ENCODE measurements at regions not wholly inside any gene's neighbourhood (a gene's known extent, or its start where the extent isn't known, plus 50 kb on each side); places are given as distances from the start of the nearest gene placed in this dataset.

- DNase-seq = peak; percentile 23
Measured at GRCh38 chr6:8707956-8708772, 272.8 kb upstream of the SLC35B3 start.

DNA sequence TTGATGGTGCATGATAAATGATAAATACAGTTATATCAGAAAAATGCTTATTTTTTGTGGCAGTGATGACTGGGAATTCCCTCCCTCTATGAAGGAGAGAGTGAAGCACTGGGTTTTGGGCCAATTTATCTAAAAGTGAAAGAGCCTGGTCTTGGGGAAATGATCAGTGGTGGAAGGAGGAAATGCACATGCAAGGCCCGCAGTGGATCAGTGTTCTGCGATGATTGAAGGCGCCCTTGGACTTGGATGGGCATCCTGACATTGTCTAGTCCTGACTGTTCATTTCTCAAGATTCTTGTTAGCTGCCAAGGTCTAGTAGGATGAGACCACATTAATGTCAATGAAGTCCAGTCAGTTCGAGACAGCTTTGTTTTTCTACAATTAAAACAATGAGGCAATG lies 272.0 kb upstream of the SLC35B3 start:
- DNase-seq = no peak

- no peak for DNase-seq
Measured at GRCh38 chr6:8705435-8706020, 270.2 kb upstream of the SLC35B3 start.

DNA sequence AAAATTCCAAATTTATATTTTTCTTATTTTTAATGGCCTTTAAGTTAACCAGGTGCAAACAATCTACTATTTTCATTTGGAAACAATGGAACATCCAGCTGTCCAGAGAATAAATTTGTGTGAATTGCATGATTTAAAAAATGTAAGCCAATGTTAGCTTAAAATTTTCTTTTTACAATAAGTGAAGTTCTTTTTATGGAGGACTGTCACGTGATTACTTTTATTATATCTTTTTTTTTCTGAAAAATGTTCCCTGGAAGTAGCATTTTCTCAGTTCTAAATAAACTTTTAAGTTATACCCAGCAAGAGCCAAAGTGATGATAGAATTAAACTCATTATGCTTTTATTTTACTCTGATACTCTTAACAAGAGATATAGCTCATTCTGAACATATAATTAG lies 267.7 kb upstream of the SLC35B3 start:
- DNase-seq = no peak

- DNase-seq = no peak
Measured at GRCh38 chr6:8688821-8689220, 253.5 kb upstream of the SLC35B3 start.

DNA sequence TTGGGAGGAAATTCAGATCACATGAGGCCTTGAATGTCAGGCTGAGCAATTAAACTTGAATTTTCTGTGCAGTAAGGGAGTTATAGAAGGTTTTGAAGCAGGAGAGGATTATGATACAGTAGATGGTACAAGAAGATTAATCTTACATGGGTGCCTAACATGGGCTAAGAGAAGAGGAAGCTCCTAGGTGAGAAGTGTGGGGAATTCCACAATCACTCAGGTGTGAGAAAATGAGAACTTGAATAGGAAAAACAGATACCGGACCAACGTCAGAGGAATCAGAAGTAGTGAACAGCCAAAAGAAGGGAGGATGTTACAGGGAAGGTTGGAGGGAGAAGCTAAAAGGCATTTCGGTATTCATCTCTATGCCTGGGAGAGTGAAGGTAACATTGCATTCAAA lies 250.7 kb upstream of the SLC35B3 start:
- no peak for DNase-seq

GRCh38 chr6:8683204-8683603 lies 247.9 kb upstream of the SLC35B3 start:
- DNase-seq = no peak

DNA sequence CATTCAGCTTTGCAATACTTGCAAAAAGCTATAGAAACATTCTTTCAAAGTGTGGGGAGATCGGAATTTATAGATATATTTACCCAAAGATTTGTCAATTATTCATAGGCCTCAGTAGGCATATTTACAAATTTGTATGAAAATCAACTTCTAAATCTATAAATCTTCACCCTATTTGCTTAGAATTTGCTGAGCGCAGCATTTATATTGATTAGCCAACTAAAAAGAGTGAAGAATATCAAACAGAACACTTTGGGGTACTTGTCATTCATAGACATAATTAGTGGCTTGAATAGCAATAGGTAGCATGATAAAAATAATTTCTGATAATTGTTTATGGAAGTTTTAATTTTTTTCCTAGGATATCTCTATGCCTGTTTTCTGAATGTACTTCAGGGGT lies 244.5 kb upstream of the SLC35B3 start:
- no peak for DNase-seq

GRCh38 chr6:8678466-8678865 lies 243.1 kb upstream of the SLC35B3 start:
- no peak for DNase-seq

- DNase-seq = no peak
Measured at GRCh38 chr6:8674126-8674525, 238.8 kb upstream of the SLC35B3 start.

DNA sequence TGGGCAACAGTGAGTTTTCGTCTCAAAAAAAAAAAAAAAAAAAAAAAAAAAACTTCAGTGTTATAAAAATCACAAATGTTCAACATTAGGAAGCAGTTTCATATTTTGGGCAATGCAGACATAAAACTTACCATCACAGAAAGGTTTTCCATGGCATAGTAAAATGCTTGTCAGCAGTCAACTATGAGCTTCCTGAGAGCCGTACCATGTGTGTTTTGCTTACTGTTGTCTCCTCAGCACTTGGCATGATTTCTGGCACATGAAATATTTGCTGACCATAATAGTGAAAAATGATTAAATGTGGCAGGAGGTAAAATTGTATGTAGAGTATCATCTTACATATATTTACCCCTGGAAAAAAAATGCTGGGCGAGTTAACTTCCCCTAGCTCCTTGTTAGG lies 237.5 kb upstream of the SLC35B3 start:
- DNase-seq = no peak

DNA sequence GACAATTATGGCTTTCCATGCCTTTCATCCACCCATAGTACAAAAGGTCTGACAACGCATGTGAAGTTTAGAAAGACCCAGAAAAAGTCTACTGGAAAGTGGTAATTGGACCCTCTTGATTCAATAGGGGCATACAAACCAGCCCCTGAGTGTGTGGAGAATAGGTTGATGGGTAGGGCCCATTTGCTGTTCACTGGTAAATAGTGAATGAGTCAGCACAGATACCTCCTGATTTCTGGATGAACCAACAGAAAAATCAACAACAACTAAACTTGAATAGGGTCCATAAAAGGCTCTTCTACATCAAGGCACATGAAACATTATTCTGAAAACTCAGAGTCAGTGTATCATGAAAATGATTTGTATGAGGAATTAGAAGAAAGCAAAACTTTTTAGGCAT lies 235.4 kb upstream of the SLC35B3 start:
- DNase-seq = no peak

- DNase-seq = no peak
Measured at GRCh38 chr6:8664700-8665099, 229.4 kb upstream of the SLC35B3 start.

DNA sequence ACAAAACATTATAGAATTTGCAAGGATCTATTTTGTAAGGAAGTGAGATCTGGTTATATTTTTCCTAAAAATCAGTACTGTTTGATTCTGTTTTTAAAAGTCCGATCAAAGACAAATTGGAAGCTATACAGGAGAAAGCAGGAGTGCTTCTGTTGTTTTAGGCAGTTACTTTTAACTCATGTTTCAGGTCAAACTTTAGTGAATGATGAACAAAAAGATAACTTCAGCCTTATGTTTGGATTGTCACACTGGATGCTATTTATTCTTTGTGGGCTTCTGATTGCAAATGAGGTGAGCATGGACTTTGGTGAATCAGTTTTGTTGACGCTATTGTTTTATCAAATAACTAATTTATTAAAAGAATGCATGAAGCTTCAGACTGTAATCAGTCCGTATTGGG lies 228.7 kb upstream of the SLC35B3 start:
- no peak for DNase-seq

DNA sequence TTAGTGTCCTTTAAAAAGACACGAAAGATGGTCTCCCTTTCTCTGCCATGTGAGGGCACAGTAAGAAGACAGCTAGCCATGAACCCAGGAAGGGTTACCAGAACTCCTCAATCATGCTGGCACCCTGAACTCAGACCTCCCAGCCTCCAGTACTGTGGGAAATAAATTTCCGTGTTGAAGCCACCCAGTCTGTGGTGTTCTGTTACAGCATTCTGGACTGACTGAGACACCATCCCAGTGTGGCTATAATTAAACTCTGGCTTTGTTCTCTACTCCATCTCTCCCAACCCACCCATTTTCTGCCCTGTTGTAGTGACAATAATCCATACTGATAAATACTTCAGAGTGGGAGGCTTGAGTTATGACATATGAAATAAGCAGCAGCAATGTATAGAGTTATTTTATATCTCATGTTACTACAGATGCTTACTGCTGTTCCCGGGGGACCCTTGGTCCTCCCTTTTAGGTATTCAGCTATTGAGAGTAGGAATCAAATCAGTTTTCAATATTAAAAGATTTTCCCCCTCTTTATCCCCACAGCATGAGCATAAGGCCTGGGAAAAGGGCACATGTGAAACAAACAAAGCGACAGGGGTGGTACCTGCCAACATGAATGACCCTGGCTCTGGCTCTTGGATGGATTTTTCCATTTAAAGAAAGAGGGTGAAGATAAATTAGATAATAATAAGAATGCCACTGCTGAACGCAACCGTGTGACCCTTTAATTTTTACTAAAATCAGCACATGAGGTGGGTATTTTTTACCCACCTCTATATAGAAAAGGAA lies 224.3 kb upstream of the SLC35B3 start:
- no peak for DNase-seq

- DNase-seq = no peak
Measured at GRCh38 chr6:8658416-8658815, 223.1 kb upstream of the SLC35B3 start.

DNA sequence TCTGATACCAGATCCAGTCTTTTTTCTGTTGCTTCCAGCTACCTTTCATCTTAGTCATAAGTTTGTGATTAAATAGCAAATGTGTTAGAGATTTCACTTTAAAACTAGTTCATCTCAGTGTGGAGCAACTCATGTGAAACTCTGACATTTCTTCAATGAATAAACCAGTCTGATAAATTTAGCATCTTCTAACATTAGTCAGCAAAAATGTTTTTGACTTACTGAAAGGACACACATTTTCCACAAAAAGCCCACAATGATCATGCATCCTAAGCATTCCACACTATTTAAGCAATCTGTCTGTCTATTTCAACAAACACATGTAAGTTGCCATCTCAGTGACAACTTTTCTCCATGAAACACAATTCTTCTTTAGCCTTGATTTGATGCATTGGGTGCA lies 222.2 kb upstream of the SLC35B3 start:
- no peak for DNase-seq

GRCh38 chr6:8655670-8656454 lies 220.5 kb upstream of the SLC35B3 start:
- no peak for DNase-seq

DNA sequence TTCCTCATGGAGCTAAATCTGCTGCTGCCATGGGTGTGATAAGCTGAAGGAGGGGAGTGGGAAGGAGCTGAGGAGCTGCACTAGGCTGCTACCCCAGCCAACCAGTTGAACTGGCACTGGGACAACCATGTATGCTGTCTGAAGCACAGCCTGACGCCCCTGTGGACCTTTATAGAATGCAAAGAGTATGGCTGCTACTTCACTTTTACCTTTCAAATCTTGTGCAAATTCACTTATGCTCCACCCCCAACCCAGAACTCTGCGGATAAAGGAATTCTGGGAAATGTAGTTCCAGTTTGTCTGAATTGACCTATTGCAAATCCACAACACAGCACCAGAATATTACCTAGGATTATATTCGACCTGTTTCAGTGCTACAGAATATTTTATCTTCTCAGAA lies 217.4 kb upstream of the SLC35B3 start:
- DNase-seq = no peak

GRCh38 chr6:8651998-8652397 lies 216.7 kb upstream of the SLC35B3 start:
- no peak for DNase-seq

- DNase-seq = no peak
Measured at GRCh38 chr6:8645212-8645611, 209.9 kb upstream of the SLC35B3 start.

GRCh38 chr6:8644306-8644705 lies 209.0 kb upstream of the SLC35B3 start:
- no peak for DNase-seq

DNA sequence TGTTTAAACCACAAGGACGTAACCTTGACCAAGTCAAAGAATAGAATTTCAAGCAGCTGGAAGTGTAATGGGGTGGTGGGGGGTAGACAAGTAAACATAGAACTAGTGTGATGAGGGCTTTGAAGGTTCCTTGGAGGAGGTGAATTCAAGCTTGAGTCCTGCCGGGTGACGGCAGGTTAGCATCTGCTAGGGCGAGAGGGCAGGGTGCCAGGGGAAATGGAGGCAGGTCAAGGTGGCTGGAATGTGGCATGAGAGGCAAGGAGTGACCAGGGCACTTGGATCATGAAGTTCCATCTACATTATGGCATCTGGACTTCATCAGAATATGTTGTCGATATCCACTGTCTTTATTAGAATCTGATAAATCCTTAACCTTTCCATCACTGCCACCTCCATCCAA lies 207.5 kb upstream of the SLC35B3 start:
- no peak for DNase-seq

All from skin of body (tissue), 1 donor.